ENCODE measurements at regions not wholly inside any gene's neighbourhood (a gene's known extent, or its start where the extent isn't known, plus 50 kb on each side); places are given as distances from the start of the nearest gene placed in this dataset.

DNA sequence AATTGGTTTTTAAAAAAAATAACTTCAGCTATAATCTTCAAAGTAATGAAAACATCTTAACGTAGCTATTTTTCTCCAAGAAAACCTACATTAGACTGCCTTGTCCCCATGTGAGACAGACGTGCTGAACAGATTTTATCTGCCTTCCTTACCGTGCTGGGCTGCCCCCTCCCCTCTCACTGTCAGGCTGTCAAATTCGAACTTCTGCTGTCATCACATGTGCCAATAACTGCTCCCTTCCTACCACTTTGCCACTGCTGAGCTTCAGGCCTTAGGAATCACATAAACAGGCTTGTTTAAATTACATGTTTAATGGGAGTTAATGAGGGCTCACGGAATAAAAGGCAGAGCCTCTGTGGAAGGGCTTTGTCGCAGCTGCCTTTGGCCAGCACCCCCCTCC lies 77.0 kb upstream of the NHSL1 start:
- Mint-ChIP-seq H3K27ac (no peak overlapping the region), H3K27me3 (peaks cover 10% of the 10 kb centered on the region), H3K36me3 (ENCODE audit: low read depth) (no peaks in the 10 kb centered on the region), H3K4me3 (no peak overlapping the region), H3K4me1 (peaks cover 6% of the 10 kb centered on the region), H3K9me3 (no peaks in the 10 kb centered on the region)
- TF ChIP-seq, protein P1, sequence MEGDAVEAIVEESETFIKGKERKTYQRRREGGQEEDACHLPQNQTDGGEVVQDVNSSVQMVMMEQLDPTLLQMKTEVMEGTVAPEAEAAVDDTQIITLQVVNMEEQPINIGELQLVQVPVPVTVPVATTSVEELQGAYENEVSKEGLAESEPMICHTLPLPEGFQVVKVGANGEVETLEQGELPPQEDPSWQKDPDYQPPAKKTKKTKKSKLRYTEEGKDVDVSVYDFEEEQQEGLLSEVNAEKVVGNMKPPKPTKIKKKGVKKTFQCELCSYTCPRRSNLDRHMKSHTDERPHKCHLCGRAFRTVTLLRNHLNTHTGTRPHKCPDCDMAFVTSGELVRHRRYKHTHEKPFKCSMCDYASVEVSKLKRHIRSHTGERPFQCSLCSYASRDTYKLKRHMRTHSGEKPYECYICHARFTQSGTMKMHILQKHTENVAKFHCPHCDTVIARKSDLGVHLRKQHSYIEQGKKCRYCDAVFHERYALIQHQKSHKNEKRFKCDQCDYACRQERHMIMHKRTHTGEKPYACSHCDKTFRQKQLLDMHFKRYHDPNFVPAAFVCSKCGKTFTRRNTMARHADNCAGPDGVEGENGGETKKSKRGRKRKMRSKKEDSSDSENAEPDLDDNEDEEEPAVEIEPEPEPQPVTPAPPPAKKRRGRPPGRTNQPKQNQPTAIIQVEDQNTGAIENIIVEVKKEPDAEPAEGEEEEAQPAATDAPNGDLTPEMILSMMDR (IDR thresholded peaks at IDR 0.05) = no peak
- ChIA-PET CTCF (interaction anchor here (0.9 kb wide), 1 partner anchor 12 kb away, joined by 5 read pairs; no protein-coding TSS in a partner anchor), POLR2A (no interaction called here)
- intact Hi-C loops (cut with micrococcal nuclease) = no loop called here
- DNase-seq (no peak), ATAC-seq (ENCODE audit: low read depth) (no peak)

DNA sequence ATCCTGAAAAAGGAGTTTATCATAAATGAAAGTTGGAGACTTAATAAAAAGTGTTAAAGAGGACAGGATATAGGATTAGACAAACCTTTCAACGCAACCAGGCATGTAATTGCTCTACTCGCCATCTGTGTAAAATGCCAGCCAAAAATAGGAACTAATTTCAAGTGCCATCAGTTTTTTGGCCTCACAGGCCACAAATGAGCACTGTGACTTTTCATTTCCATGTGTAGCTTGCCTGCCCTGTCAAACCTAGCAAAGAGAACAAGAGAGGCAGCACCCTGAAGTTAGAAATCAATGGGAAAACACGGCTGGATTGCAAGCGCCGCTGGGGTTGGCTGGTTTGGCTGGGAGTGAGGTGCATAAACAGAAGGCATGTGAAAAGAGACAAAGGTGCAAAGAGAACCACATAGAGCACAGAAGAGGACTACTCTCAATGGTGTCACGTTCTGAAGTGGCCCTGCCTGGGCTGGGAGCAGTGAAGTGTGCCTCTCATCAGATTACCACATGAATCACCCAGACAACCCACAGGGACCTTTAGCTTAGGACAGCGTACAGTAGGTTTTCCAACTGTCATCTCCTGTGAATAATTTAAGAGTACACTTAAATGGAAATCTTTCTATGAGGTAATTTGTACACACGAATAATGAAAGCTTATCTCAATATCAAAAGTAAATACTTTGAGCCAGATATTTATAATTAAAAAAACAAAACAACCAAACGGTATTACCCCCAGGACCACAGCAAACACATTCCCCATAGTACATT lies 78.0 kb upstream of the NHSL1 start:
- CTCF ChIA-PET = no interaction called here
- ATAC-seq (ENCODE audit: low read depth) (peak; percentile 42), DNase-seq (no peak)
- no peak overlapping the region for H3K27ac Mint-ChIP-seq
- no peak overlapping the region for H3K4me3 Mint-ChIP-seq
- no peaks in the 10 kb centered on the region for H3K9me3 Mint-ChIP-seq
- POLR2A ChIA-PET = no interaction called here
- H3K36me3 Mint-ChIP-seq (ENCODE audit: low read depth) = no peaks in the 10 kb centered on the region
- intact Hi-C loops (cut with micrococcal nuclease) = no loop called here
- TF ChIP-seq, protein P1 (IDR thresholded peaks at IDR 0.05) = no peak
- H3K4me1 Mint-ChIP-seq = peaks cover 6% of the 10 kb centered on the region
- H3K27me3 Mint-ChIP-seq = peaks cover 5% of the 10 kb centered on the region

DNA sequence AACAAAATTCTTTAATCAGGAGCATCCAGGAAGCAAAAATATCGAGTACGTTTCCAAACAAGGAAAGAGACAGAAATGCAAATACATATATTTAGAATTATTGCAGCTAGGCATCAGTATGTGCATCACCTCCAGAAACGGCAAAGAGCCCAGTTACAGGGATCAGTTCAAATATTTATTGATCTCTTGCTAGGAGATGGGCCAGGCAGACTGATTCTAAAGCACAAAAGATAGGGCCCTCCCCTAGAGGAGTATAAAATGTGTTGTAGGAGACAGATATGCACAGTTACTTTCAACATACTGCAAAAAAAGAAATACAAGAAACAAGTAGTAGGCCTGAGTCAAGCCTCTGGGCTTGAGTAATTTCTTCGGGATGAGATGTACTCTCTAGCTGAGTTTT lies 80.7 kb upstream of the NHSL1 start:
- ChIA-PET POLR2A (no interaction called here), CTCF (no interaction called here)
- Mint-ChIP-seq H3K27ac (no peak overlapping the region), H3K4me3 (no peak overlapping the region), H3K36me3 (ENCODE audit: low read depth) (no peaks in the 10 kb centered on the region), H3K9me3 (no peaks in the 10 kb centered on the region), H3K27me3 (peaks cover 3% of the 10 kb centered on the region), H3K4me1 (peaks cover 6% of the 10 kb centered on the region)
- ATAC-seq (ENCODE audit: low read depth) (no peak), DNase-seq (no peak)
- intact Hi-C loops (cut with micrococcal nuclease) = no loop called here
- TF ChIP-seq, protein P1 (IDR thresholded peaks at IDR 0.05) = no peak

DNA sequence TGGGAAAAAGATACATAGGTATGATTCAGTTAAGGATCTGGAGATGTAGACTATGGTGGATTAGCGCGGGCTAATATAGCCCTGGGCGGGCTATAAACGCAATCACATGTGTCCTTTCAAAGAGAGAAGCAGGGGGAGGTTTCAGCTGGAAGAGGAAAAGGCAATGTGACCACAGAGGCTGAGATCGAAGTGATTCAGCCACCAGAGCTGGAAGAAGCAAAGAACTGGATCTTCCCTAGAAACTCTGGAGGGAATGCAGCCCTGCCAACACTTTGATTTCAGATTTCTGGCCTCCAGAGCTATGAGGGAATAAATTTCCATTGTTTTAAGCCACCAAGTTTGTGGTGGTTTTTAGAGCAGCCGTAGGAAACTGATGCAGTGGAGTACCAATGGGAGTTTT lies 81.5 kb upstream of the NHSL1 start:
- H3K4me3 Mint-ChIP-seq = no peak overlapping the region
- ATAC-seq (ENCODE audit: low read depth) (no peak), DNase-seq (no peak)
- TF ChIP-seq, protein P1 (IDR thresholded peaks at IDR 0.05) = no peak
- no peaks in the 10 kb centered on the region for H3K9me3 Mint-ChIP-seq
- POLR2A ChIA-PET = no interaction called here
- H3K36me3 Mint-ChIP-seq (ENCODE audit: low read depth) = no peaks in the 10 kb centered on the region
- peaks cover 6% of the 10 kb centered on the region for H3K4me1 Mint-ChIP-seq
- H3K27me3 Mint-ChIP-seq = no peaks in the 10 kb centered on the region
- CTCF ChIA-PET = no interaction called here
- no peak overlapping the region for H3K27ac Mint-ChIP-seq
- intact Hi-C loops (cut with micrococcal nuclease) = no loop called here

DNA sequence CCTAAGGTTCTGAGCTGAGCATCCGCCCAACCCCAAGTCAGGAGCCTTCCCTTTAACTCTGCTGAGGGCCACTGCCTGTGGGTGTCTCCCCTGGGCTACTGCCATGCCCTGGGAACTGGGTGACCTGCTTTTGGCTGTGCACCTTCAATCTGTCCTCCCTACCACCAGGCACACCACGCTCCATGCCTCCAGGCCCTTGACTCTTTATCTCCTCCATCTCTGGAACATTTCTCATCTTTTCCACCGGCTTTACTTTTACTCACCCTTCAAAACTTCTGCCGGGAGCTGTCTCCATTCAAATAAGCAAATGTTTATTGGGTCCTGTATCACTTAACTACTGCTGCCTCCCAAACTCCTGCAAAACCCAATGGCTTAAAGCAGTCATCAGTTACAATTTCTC lies 83.3 kb upstream of the NHSL1 start:
- POLR2A ChIA-PET = no interaction called here
- Mint-ChIP-seq H3K36me3 (ENCODE audit: low read depth) (no peaks in the 10 kb centered on the region), H3K4me1 (no peaks in the 10 kb centered on the region), H3K9me3 (no peaks in the 10 kb centered on the region), H3K27me3 (no peaks in the 10 kb centered on the region), H3K4me3 (no peak overlapping the region), H3K27ac (no peak overlapping the region)
- no peak for DNase-seq
- CTCF ChIA-PET = no interaction called here
- ATAC-seq (ENCODE audit: low read depth) = no peak
- intact Hi-C loops (cut with micrococcal nuclease) = no loop called here
- TF ChIP-seq, protein P1 (IDR thresholded peaks at IDR 0.05) = no peak

Measured in activated B cell treated with CpG ODN at 0.5 μM for 24 hours (primary cell).